Esophagus mucosa (tissue), 1 donor: ENCODE measurements at regions not wholly inside any gene's neighbourhood (a gene's known extent, or its start where the extent isn't known, plus 50 kb on each side); places are given as distances from the start of the nearest gene placed in this dataset.

Experiments used
- ATAC-seq: fragments of 200-7000 bp; cut with Tn5 transposase; one replicate; pipeline ENCODE4 v1.9.1; 2020
- donor health status: DM: yes; HTN: yes; CAD: no.

GRCh38 chr7:1378610-1379601, 80.4 kb downstream of the MICALL2 start:
- no peak for ATAC-seq

GRCh38 chr7:1380231-1380815, 78.9 kb downstream of the MICALL2 start:
- no peak for ATAC-seq

GRCh38 chr7:1380821-1381580, 78.3 kb downstream of the MICALL2 start:
- ATAC-seq: no peak

- no peak for ATAC-seq
Observed at GRCh38 chr7:1382553-1383397, 76.5 kb downstream of the MICALL2 start.

- ATAC-seq: no peak
Observed at GRCh38 chr7:1383398-1384112, 75.7 kb downstream of the MICALL2 start.

GRCh38 chr7:1384113-1384415, 75.2 kb downstream of the MICALL2 start:
- no peak for ATAC-seq
